Osteocyte (in vitro differentiated cells): ENCODE measurements at regions not wholly inside any gene's neighbourhood (a gene's known extent, or its start where the extent isn't known, plus 50 kb on each side); places are given as distances from the start of the nearest gene placed in this dataset.
A peak's percentile ranks its signal among the peaks of the same experiment; 100 is the strongest.

ENCODE experiments used
- DNase-seq: peaks from one replicate; pipeline ENCODE4 v3.0.0; 2021; ENCODE audit warnings: mixed read lengths; ENCODE audit not compliant: unreplicated experiment; ENCODE audit errors: extremely low spot score
- H3K27ac Mint-ChIP-seq: one replicate; pipeline ENCODE4 v1.8.0; 2021; ENCODE audit warnings: mild to moderate bottlenecking, mixed read lengths; ENCODE audit not compliant: unreplicated experiment
- H3K27me3 Mint-ChIP-seq: one replicate; pipeline ENCODE4 v1.8.0; 2021; ENCODE audit warnings: mixed read lengths; ENCODE audit not compliant: unreplicated experiment
- H3K36me3 Mint-ChIP-seq: one replicate; pipeline ENCODE4 v1.8.0; 2021; ENCODE audit warnings: mixed read lengths; ENCODE audit not compliant: unreplicated experiment
- H3K4me1 Mint-ChIP-seq: one replicate; pipeline ENCODE4 v1.8.0; 2021; ENCODE audit warnings: mixed read lengths; ENCODE audit not compliant: unreplicated experiment
- H3K4me3 Mint-ChIP-seq: one replicate; pipeline ENCODE4 v1.8.0; 2021; ENCODE audit warnings: mild to moderate bottlenecking, moderate library complexity, mixed read lengths; ENCODE audit not compliant: unreplicated experiment
- H3K9me3 Mint-ChIP-seq: one replicate; pipeline ENCODE4 v1.8.0; 2021; ENCODE audit warnings: mixed read lengths; ENCODE audit not compliant: unreplicated experiment
- TF ChIP-seq, protein P1 (sequence below): fragments of 200-600 bp; sonication (generic); IDR thresholded peaks from 2 replicates; pipeline ENCODE4 v1.5.0; 2021; ENCODE audit warnings: antibody characterized with exemption, mild to moderate bottlenecking, moderate library complexity

DNA sequence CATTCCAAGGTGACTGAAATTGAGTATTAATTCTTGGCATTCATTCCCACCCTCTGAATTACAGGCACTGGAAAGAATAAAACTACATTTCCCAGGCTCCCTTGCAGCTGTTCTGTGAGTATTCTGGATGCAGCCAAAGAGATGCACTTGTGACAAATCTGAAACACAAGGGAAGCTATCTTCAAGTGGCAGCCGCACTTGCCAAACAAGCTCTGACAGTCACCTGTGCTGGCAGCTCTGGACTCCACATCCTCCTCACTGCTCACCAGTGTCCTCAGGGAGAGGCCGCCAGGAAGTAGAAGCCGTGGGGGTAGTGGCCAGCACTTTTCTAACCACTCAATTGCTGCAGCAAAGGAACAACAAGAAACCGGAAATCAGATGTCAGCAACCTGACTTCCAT is 275.0 kb downstream of the NR2F1-AS1 start:
- Mint-ChIP-seq H3K27ac (no peak overlapping the region), H3K9me3 (no peaks in the 10 kb centered on the region), H3K4me1 (peaks cover 35% of the 10 kb centered on the region), H3K27me3 (no peaks in the 10 kb centered on the region), H3K36me3 (no peaks in the 10 kb centered on the region), H3K4me3 (peak overlapping the region; percentile 34)
- TF ChIP-seq, protein P1, sequence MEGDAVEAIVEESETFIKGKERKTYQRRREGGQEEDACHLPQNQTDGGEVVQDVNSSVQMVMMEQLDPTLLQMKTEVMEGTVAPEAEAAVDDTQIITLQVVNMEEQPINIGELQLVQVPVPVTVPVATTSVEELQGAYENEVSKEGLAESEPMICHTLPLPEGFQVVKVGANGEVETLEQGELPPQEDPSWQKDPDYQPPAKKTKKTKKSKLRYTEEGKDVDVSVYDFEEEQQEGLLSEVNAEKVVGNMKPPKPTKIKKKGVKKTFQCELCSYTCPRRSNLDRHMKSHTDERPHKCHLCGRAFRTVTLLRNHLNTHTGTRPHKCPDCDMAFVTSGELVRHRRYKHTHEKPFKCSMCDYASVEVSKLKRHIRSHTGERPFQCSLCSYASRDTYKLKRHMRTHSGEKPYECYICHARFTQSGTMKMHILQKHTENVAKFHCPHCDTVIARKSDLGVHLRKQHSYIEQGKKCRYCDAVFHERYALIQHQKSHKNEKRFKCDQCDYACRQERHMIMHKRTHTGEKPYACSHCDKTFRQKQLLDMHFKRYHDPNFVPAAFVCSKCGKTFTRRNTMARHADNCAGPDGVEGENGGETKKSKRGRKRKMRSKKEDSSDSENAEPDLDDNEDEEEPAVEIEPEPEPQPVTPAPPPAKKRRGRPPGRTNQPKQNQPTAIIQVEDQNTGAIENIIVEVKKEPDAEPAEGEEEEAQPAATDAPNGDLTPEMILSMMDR, result no peak
- no peak for DNase-seq

DNA sequence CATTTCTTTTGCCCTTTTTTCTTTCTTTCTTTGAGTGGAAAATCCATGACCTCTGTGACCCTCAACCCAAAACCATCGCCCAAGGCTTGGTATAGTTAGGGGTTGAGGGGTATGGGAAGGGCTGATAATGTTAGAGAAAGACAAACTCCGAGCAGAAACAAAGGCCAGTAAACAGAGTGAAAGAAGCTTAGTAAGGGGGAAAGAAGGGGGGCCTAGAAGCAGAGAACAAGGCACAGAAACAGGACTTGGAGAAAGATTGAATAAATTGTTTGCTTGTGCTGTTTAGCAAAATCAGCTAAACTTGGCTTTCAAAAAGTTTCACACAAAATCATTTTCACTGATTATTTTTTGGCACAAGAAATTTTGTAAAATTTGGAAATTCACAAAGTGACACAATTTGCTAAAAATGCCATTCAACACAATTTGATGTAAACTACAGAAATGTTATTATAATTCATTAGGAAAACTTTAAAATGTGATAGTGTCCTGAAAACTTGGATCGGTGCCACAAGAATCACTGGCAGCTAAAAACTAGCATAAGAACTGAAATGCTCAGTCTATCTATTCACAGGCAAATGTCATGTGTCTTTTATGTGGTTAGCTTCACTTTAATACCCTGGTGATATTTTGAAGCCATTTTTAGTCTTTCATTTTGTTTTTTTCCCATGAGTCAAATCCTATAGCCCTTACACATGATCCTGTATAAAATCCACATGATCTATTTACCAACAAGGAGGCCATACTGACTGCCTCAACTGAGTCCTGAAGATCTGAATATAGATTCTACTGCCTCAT is 276.4 kb downstream of the NR2F1-AS1 start:
- Mint-ChIP-seq H3K4me1 (peaks cover 48% of the 10 kb centered on the region), H3K27ac (no peak overlapping the region)

DNA sequence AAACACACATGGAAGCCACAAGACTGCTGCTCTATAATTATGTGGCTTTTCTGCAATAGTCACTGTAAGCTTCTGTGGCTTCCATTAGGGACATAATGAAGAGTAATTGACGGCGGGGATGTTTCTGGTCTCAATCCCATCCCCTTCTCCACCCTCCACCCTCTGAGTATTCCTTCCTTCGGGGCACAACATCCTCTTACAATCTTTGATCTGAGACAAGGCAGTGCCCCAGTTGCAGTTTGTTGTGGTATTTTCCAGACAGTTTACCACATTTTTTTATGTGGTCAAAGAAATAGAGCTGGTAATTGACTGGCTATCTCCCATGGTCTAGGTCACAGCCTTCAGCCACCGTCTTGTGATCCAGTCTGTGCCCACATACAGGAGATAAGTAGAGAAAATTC is 277.7 kb downstream of the NR2F1-AS1 start:
- no peak for DNase-seq
- H3K4me1 Mint-ChIP-seq, result peaks cover 50% of the 10 kb centered on the region
- H3K36me3 Mint-ChIP-seq, result no peaks in the 10 kb centered on the region
- no peaks in the 10 kb centered on the region for H3K27me3 Mint-ChIP-seq
- H3K27ac Mint-ChIP-seq, result no peak overlapping the region
- TF ChIP-seq, protein P1, result no peak
- H3K4me3 Mint-ChIP-seq, result no peak overlapping the region
- no peaks in the 10 kb centered on the region for H3K9me3 Mint-ChIP-seq

More for the DNA sequence above, 276.4 kb downstream of the NR2F1-AS1 start:
- Mint-ChIP-seq H3K27me3 (no peaks in the 10 kb centered on the region), H3K4me3 (no peak overlapping the region), H3K36me3 (no peaks in the 10 kb centered on the region), H3K9me3 (no peaks in the 10 kb centered on the region)
- TF ChIP-seq, protein P1, result no peak
- DNase-seq, result no peak

DNA sequence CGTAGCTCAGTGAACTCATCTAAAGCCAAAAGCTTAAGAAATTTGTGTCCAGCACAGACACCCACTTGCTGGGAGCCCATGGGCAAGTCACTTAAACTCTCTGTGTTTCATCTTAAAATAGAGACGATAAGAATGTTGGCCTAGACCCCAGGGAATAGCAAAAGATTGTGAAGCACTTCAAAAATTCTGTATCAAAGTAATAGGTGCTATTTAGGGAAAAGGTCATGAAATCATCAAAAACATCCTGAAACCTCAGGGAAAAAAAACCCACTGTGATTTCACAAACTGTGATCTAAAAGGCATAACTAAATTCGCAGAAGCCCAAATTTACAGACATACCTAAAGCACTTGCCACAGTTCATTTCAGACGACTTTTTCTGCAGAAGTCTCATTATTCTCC is 278.3 kb downstream of the NR2F1-AS1 start:
- no peak for DNase-seq
- Mint-ChIP-seq H3K27me3 (no peaks in the 10 kb centered on the region), H3K27ac (no peak overlapping the region), H3K9me3 (no peaks in the 10 kb centered on the region), H3K36me3 (no peaks in the 10 kb centered on the region), H3K4me3 (no peak overlapping the region), H3K4me1 (peaks cover 45% of the 10 kb centered on the region)
- TF ChIP-seq, protein P1, result no peak

DNA sequence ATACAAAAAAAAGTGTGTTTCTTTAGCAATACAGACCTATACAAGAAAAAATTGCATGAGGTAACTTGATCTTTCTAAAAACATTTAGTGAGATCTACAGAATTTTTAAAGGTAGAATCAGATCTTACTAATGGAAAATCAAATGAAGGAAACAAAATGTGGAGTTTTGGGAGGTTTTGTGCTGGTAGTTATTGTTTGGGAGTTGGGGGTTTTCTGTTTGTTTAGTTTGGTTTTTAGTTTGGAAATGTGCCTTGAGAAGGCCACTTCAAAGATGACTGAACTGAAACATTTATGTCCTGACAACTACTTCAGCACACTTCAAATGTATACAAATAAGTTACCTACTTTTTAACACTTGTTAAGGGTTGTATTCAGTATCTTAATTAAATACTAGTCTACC is 280.1 kb downstream of the NR2F1-AS1 start:
- Mint-ChIP-seq H3K9me3 (no peaks in the 10 kb centered on the region), H3K27ac (no peak overlapping the region), H3K4me1 (peaks cover 37% of the 10 kb centered on the region), H3K27me3 (no peaks in the 10 kb centered on the region), H3K36me3 (no peaks in the 10 kb centered on the region), H3K4me3 (no peak overlapping the region)
- no peak for DNase-seq
- TF ChIP-seq, protein P1, result no peak
